ENCODE measurements at regions not wholly inside any gene's neighbourhood (a gene's known extent, or its start where the extent isn't known, plus 50 kb on each side); places are given as distances from the start of the nearest gene placed in this dataset.
A peak's percentile ranks its signal among the peaks of the same experiment; 100 is the strongest.

DNA sequence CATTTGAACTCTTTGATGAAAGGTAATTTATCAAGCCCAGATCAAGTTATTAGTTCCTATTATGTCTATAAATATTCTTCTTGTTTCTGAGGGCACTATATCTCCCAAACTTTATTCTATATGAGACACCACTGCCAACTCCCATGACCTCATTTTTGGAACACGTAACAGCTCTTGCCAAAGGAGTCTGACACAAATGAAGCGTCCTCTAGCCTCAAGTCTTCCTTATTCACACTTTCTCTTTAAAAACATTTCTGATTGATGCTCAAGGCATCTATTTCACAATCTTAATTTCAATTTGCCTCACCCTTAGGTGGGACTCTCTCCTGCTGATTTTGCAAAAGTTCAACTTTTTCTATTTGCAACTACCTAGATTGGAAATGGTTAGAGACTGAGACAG, 848.4 kb downstream of the GATA3 start:
- H3K36me3 Mint-ChIP-seq (ENCODE audit: low read depth) = no peaks in the 10 kb centered on the region
- no peak overlapping the region for H3K4me3 Mint-ChIP-seq
- TF ChIP-seq, protein P1, sequence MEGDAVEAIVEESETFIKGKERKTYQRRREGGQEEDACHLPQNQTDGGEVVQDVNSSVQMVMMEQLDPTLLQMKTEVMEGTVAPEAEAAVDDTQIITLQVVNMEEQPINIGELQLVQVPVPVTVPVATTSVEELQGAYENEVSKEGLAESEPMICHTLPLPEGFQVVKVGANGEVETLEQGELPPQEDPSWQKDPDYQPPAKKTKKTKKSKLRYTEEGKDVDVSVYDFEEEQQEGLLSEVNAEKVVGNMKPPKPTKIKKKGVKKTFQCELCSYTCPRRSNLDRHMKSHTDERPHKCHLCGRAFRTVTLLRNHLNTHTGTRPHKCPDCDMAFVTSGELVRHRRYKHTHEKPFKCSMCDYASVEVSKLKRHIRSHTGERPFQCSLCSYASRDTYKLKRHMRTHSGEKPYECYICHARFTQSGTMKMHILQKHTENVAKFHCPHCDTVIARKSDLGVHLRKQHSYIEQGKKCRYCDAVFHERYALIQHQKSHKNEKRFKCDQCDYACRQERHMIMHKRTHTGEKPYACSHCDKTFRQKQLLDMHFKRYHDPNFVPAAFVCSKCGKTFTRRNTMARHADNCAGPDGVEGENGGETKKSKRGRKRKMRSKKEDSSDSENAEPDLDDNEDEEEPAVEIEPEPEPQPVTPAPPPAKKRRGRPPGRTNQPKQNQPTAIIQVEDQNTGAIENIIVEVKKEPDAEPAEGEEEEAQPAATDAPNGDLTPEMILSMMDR (IDR thresholded peaks at IDR 0.05) = no peak
- no peaks in the 10 kb centered on the region for H3K9me3 Mint-ChIP-seq
- H3K27me3 Mint-ChIP-seq (ENCODE audit: low read depth, poor library complexity) = peaks cover 7% of the 10 kb centered on the region
- no peak for DNase-seq
- H3K4me1 Mint-ChIP-seq = no peaks in the 10 kb centered on the region
- no peak overlapping the region for H3K27ac Mint-ChIP-seq

DNA sequence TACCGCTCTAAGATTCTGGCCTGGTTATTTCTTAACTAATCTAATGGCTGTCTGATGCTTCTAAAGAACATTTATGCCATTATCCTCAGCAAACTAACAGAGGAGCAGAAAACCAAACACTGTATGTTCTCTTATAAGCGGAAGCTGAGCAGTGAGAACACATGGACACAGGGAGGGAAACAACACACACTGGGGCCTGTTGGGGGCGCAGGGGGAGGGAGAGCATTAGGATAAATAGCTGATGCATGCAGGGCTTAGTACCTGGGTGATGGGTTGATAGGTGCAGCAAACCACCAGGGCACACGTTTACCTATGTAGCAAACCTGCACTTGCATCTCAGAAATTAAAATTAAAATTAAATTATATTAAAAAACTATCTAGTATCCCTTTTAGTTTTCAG, 853.5 kb downstream of the GATA3 start:
- H3K27me3 Mint-ChIP-seq (ENCODE audit: low read depth, poor library complexity) = peaks cover 6% of the 10 kb centered on the region
- H3K9me3 Mint-ChIP-seq = no peaks in the 10 kb centered on the region
- TF ChIP-seq, protein P1 (IDR thresholded peaks at IDR 0.05) = no peak
- DNase-seq = peak; percentile 3
- H3K27ac Mint-ChIP-seq = no peak overlapping the region
- H3K36me3 Mint-ChIP-seq (ENCODE audit: low read depth) = no peaks in the 10 kb centered on the region
- no peak overlapping the region for H3K4me3 Mint-ChIP-seq
- H3K4me1 Mint-ChIP-seq = peaks cover 5% of the 10 kb centered on the region

DNA sequence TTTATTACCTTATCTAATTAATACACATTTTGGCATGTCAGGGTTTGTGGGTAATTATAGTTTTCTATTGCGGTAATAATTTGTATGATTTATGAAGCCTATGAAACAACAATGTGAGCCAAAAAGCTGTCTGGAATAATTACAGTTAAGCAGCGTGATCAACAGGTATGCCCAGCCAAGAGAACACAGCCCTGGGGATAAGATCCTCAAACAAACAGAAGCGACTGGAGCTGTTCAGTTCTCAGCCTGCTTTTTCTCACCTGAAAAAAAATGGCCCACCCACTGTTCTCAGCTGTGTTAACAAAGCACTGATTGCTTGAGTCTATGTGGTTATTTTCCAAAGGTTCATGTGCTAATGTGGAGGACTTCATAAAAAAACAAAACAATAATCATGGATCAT, 855.8 kb downstream of the GATA3 start:
- H3K36me3 Mint-ChIP-seq (ENCODE audit: low read depth) = no peaks in the 10 kb centered on the region
- H3K9me3 Mint-ChIP-seq = no peaks in the 10 kb centered on the region
- peaks cover 14% of the 10 kb centered on the region for H3K27me3 Mint-ChIP-seq (ENCODE audit: low read depth, poor library complexity)
- no peak for DNase-seq
- TF ChIP-seq, protein P1 (IDR thresholded peaks at IDR 0.05) = no peak
- H3K27ac Mint-ChIP-seq = no peak overlapping the region
- no peak overlapping the region for H3K4me3 Mint-ChIP-seq
- H3K4me1 Mint-ChIP-seq = peaks cover 5% of the 10 kb centered on the region

DNA sequence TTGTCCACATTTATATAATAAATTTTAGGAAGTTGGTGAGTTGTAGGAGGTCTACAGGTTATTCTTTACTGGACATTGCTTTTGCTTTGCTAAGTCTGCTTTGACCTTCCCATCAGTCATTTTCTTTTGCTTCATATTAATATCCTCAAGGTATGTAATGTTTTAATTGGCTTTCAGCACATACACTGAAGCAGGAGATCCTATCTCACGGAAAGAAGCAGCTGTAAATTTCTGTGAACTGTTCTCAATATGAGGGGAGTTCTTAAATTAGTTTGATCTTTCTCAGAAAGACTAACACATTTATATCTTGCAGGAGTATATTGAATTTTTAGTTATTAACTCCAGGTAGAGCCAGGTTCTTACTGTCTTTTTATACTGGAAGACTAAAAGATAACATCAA, 856.5 kb downstream of the GATA3 start:
- TF ChIP-seq, protein P1 (IDR thresholded peaks at IDR 0.05) = no peak
- Mint-ChIP-seq H3K36me3 (ENCODE audit: low read depth) (no peaks in the 10 kb centered on the region), H3K27me3 (ENCODE audit: low read depth, poor library complexity) (peaks cover 14% of the 10 kb centered on the region), H3K9me3 (no peaks in the 10 kb centered on the region), H3K27ac (no peak overlapping the region), H3K4me1 (peaks cover 5% of the 10 kb centered on the region), H3K4me3 (no peak overlapping the region)
- DNase-seq = no peak

DNA sequence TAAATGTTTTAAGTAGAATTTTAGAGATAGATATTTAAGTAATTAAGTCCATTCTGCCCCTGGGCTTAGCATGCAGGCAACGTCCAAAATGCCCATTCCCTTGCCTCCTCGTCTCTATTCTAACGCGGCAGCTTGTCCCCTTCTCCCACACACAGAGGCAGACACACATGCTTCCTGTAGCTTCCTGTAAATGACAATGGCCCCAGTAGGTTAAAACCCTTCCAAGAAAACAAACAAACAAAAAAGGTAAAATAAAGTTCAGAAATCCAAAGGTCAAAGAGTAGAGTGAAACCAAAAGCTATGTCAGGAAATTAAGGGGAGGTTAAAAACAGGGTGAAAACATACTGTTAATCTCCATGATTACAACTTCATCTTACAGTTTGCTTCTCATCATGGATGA, 857.6 kb downstream of the GATA3 start:
- TF ChIP-seq, protein P1 (IDR thresholded peaks at IDR 0.05) = no peak
- DNase-seq = no peak
- no peak overlapping the region for H3K27ac Mint-ChIP-seq
- peaks cover 5% of the 10 kb centered on the region for H3K4me1 Mint-ChIP-seq
- peaks cover 14% of the 10 kb centered on the region for H3K27me3 Mint-ChIP-seq (ENCODE audit: low read depth, poor library complexity)
- H3K4me3 Mint-ChIP-seq = no peak overlapping the region
- H3K36me3 Mint-ChIP-seq (ENCODE audit: low read depth) = no peaks in the 10 kb centered on the region
- no peaks in the 10 kb centered on the region for H3K9me3 Mint-ChIP-seq

DNA sequence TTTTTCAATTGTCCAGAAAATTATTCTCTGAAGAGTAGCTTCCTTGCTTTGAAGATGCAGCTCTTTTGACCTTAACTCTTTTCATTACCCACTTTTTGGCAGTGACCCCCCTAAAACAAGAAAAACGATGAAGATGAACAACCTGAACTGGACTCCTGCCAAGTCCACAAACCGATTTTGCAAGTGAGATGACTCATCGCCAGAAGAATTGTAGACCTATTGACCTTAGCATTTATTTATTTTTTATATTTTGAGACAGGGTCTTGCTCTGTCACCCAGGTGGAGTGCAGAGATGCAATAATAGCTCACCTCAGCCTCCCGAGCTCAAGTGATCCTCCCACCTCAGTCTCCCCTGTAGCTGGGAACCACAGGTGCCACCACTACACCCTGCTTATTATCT, 859.2 kb downstream of the GATA3 start:
- H3K4me1 Mint-ChIP-seq = peaks cover 5% of the 10 kb centered on the region
- peaks cover 13% of the 10 kb centered on the region for H3K27me3 Mint-ChIP-seq (ENCODE audit: low read depth, poor library complexity)
- no peak overlapping the region for H3K4me3 Mint-ChIP-seq
- TF ChIP-seq, protein P1 (IDR thresholded peaks at IDR 0.05) = no peak
- no peaks in the 10 kb centered on the region for H3K36me3 Mint-ChIP-seq (ENCODE audit: low read depth)
- H3K27ac Mint-ChIP-seq = no peak overlapping the region
- DNase-seq = no peak
- H3K9me3 Mint-ChIP-seq = no peaks in the 10 kb centered on the region

Data from nephron progenitor cell (in vitro differentiated cells).